ENCODE measurements at regions not wholly inside any gene's neighbourhood (a gene's known extent, or its start where the extent isn't known, plus 50 kb on each side); places are given as distances from the start of the nearest gene placed in this dataset.
A peak's percentile ranks its signal among the peaks of the same experiment; 100 is the strongest.

GRCh38 chr16:85304337-85304736 is 192.1 kb upstream of the CIBAR2 start:
- no peaks in the 10 kb centered on the region for H3K79me2 ChIP-seq (ENCODE audit: insufficient read depth, low read length)
- no peaks in the 10 kb centered on the region for H3K9me3 ChIP-seq (ENCODE audit: low read length)
- H3K36me3 ChIP-seq (replicated peaks in 1 of 2; ENCODE audit: control insufficient read depth in 1 of 2, insufficient read depth in 2 of 2, low read length in 2 of 2) = no peaks in the 10 kb centered on the region
- H3K9ac ChIP-seq (ENCODE audit: insufficient read depth, low read depth, low read length) = no peak overlapping the region
- peaks cover 6% of the 10 kb centered on the region; the same call in 1 of the 2 replicates for H4K20me1 ChIP-seq (ENCODE audit: insufficient read depth, low read length)
- FAIRE-seq (no peak), DNase-seq (ENCODE audit: low spot score) (no peak), ATAC-seq (no peak)
- H3K27me3 ChIP-seq (ENCODE audit: control insufficient read depth in 1 of 2, insufficient read depth in 2 of 2, low read length in 2 of 2) = peaks cover 0 to 6% of the 10 kb centered on the region in 2 experiments; a peak in 1 of 5 replicates
- H3K27ac ChIP-seq (ENCODE audit: extremely low read length, insufficient read depth, low read length) = no peak overlapping the region
- peaks cover 68% of the 10 kb centered on the region for H3K4me1 ChIP-seq (ENCODE audit: insufficient read depth, low read length)
- POLR2A ChIA-PET = no interaction called here
- H3K4me2 ChIP-seq (ENCODE audit: low read depth, low read length) = no peak overlapping the region
- in situ Hi-C loops (cut with HindIII; ENCODE audit: extremely low pct_ligation_motif_present, low pct_unique_long_range_greater_than_20kb) (no loop called here), intact Hi-C loops (cut with micrococcal nuclease; ENCODE audit: unreplicated experiment) (no loop called here)
- TF ChIP-seq RBM22 (optimal IDR thresholded peaks at IDR 0.05; ENCODE audit: low read length) = no peak
- no peak for TF ChIP-seq ZNF563 (CRISPR knock-in tag; IDR thresholded peaks at IDR 0.05)
- no peak for TF ChIP-seq ZNF546 (CRISPR knock-in tag; conservative IDR thresholded peaks at IDR 0.05)
- TF ChIP-seq ZNF414 (CRISPR knock-in tag; IDR thresholded peaks at IDR 0.05) = no peak
- no peak for TF ChIP-seq TBX2 (CRISPR knock-in tag; IDR thresholded peaks at IDR 0.05; ENCODE audit: borderline replicate concordance)
- TF ChIP-seq MAX (IDR thresholded peaks at IDR 0.05) = no peak
- 0 out of 2 replicates have a peak, but pooled peaks have one; percentile 42 for TF ChIP-seq HNRNPL (IDR thresholded peaks at IDR 0.05; ENCODE audit: low read depth, low read length)
- no peak for TF ChIP-seq ZNF619 (CRISPR knock-in tag; IDR thresholded peaks at IDR 0.05)
- no peak overlapping the region for H2AFZ ChIP-seq (ENCODE audit: low read length)
- no TSS peak for BruUV-seq (replicated peaks)
- H3K4me3 ChIP-seq (replicated peaks in 1 of 3; ENCODE audit: insufficient read depth in 1 of 3, low read depth in 2 of 3, low read length in 3 of 3) = no peak overlapping the region
- CTCF ChIA-PET (ENCODE audit: low intra/inter-chr PET ratio, low total read pairs) = interaction anchor here (1.8 kb wide), 1 partner anchor 12 kb away, joined by 12 read pairs; no protein-coding TSS in a partner anchor
- WGBS (ENCODE audit: low lambda C conversion rate) = 72% methylated on average over 7 of the region's 9 CpGs
